Smooth muscle cell (in vitro differentiated cells): ENCODE measurements at regions not wholly inside any gene's neighbourhood (a gene's known extent, or its start where the extent isn't known, plus 50 kb on each side); places are given as distances from the start of the nearest gene placed in this dataset.

Experiments
- DNase-seq: peaks from one replicate; lab custom pipeline; 2025; ENCODE audit not compliant: unreplicated experiment; lab: John Stamatoyannopoulos, UW
- H2AFZ ChIP-seq: fragments of 200-600 bp; sonication (generic); 2 replicates; pipeline ENCODE4 v1.6.0; 2016; ENCODE audit warnings: antibody characterized with exemption, low read depth, mild to moderate bottlenecking
- H3F3A ChIP-seq: fragments of 200-600 bp; sonication (generic); 2 replicates; pipeline ENCODE4 v1.6.0; 2017; ENCODE audit warnings: antibody characterized with exemption, low read depth
- H3K27ac ChIP-seq: fragments of 200-600 bp; sonication (generic); 2 replicates; pipeline ENCODE4 v1.5.1; 2016; ENCODE audit warnings: low read depth, mild to moderate bottlenecking
- H3K27me3 ChIP-seq: fragments of 200-600 bp; sonication (generic); 2 replicates; pipeline ENCODE4 v1.6.1; 2016; ENCODE audit warnings: low read depth, mild to moderate bottlenecking
- H3K36me3 ChIP-seq: fragments of 200-600 bp; sonication (generic); 2 replicates; pipeline ENCODE4 v1.5.1; 2016; ENCODE audit warnings: low read depth
- H3K4me1 ChIP-seq: fragments of 200-600 bp; sonication (generic); 2 replicates; pipeline ENCODE4 v1.5.1; 2016; ENCODE audit warnings: low read depth
- H3K4me2 ChIP-seq: fragments of 200-600 bp; sonication (generic); 2 replicates; pipeline ENCODE4 v1.6.0; 2016; ENCODE audit warnings: mild to moderate bottlenecking
- H3K4me3 ChIP-seq: fragments of 200-600 bp; sonication (generic); 2 replicates; pipeline ENCODE4 v1.5.1; 2016; ENCODE audit warnings: mild to moderate bottlenecking
- H3K79me2 ChIP-seq: fragments of 200-600 bp; sonication (generic); 2 replicates; pipeline ENCODE4 v1.6.0; 2016; ENCODE audit warnings: low read depth, mild to moderate bottlenecking
- H3K9ac ChIP-seq: fragments of 200-600 bp; sonication (generic); 2 replicates; pipeline ENCODE4 v1.6.0; 2016; ENCODE audit warnings: low read depth
- H3K9me3 ChIP-seq: fragments of 200-600 bp; sonication (generic); replicated peaks from 2 replicates; pipeline ENCODE4 v1.5.1; 2016; ENCODE audit warnings: low read depth
- H4K20me1 ChIP-seq: fragments of 200-600 bp; sonication (generic); 2 replicates; pipeline ENCODE4 v1.6.0; 2016; ENCODE audit warnings: low read depth
- WGBS: methylation state at CpG from one replicate; pipeline ENCODE4 v1.1.7; 2016; ENCODE audit warnings: low lambda C conversion rate; 5-methylcytosine and 5-hydroxymethylcytosine counted together
- TF ChIP-seq, protein P1 (sequence below): fragments of 200-600 bp; sonication (generic); IDR thresholded peaks from 2 replicates; pipeline ENCODE4 v1.5.1; 2017; ENCODE audit warnings: borderline replicate concordance, mild to moderate bottlenecking, antibody characterized with exemption; ENCODE audit not compliant: insufficient read depth, poor library complexity, severe bottlenecking

DNA sequence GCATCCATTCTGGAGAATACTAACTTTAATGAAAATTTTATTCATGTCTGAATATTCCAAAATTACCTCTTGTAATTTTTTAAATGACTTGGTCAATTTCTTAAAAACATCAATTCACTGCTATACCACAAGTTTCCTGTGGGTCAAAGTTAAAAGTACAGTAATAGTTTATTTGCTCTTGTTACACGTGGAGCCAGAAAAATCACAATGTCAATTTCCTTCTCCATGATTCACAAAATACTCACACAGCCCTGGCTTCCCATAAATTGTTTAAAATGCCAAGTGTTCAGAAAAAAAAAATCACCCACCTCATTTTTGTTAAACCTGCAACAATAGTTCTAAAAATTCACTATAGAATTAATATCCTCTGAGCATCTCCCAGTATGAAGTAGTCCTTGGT, 139.5 kb upstream of the GRM3 start:
- H2AFZ ChIP-seq, result no peak overlapping the region
- no peak overlapping the region for H3K27ac ChIP-seq
- no peaks in the 10 kb centered on the region for H3K79me2 ChIP-seq
- no peaks in the 10 kb centered on the region for H3K27me3 ChIP-seq
- no peak overlapping the region for H3K4me2 ChIP-seq
- 71% methylated on average over 1 of the region's 1 CpG for WGBS
- H3K4me1 ChIP-seq, result no peaks in the 10 kb centered on the region
- no peak for DNase-seq
- H4K20me1 ChIP-seq, result no peaks in the 10 kb centered on the region
- H3K9ac ChIP-seq, result no peak overlapping the region
- no peaks in the 10 kb centered on the region for H3F3A ChIP-seq
- H3K4me3 ChIP-seq, result no peak overlapping the region
- TF ChIP-seq, protein P1, sequence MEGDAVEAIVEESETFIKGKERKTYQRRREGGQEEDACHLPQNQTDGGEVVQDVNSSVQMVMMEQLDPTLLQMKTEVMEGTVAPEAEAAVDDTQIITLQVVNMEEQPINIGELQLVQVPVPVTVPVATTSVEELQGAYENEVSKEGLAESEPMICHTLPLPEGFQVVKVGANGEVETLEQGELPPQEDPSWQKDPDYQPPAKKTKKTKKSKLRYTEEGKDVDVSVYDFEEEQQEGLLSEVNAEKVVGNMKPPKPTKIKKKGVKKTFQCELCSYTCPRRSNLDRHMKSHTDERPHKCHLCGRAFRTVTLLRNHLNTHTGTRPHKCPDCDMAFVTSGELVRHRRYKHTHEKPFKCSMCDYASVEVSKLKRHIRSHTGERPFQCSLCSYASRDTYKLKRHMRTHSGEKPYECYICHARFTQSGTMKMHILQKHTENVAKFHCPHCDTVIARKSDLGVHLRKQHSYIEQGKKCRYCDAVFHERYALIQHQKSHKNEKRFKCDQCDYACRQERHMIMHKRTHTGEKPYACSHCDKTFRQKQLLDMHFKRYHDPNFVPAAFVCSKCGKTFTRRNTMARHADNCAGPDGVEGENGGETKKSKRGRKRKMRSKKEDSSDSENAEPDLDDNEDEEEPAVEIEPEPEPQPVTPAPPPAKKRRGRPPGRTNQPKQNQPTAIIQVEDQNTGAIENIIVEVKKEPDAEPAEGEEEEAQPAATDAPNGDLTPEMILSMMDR, result no peak
- H3K36me3 ChIP-seq, result no peaks in the 10 kb centered on the region
- no peaks in the 10 kb centered on the region for H3K9me3 ChIP-seq

DNA sequence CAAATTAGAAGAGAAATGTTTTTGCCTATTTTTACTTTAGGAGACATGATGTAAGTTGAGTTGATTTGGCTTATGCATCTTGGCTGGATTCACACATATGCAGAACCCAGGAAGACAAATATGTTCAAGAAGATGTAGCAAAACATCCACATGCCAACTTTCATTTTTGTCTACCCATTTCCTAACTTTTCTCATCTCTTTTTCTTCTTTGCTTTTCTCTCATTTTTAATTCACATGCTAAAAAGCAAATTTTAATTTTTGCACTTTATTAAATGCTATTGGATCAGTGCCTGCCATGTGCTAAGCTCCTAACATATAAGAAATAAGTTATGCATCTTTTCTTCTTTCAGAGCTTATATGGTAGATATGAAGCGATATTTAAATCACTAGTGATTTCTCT, 143.7 kb upstream of the GRM3 start:
- H4K20me1 ChIP-seq, result no peaks in the 10 kb centered on the region
- no peak overlapping the region for H3K9ac ChIP-seq
- H3K4me2 ChIP-seq, result no peak overlapping the region
- H3K27me3 ChIP-seq, result no peaks in the 10 kb centered on the region
- no peaks in the 10 kb centered on the region for H3K9me3 ChIP-seq
- H3K4me1 ChIP-seq, result no peaks in the 10 kb centered on the region
- TF ChIP-seq, protein P1, result no peak
- no peaks in the 10 kb centered on the region for H3K36me3 ChIP-seq
- no peak for DNase-seq
- H3K4me3 ChIP-seq, result no peak overlapping the region
- no peaks in the 10 kb centered on the region for H3K79me2 ChIP-seq
- H2AFZ ChIP-seq, result no peak overlapping the region
- WGBS, result 80% methylated on average over 1 of the region's 1 CpG
- H3K27ac ChIP-seq, result no peak overlapping the region
- no peaks in the 10 kb centered on the region for H3F3A ChIP-seq

DNA sequence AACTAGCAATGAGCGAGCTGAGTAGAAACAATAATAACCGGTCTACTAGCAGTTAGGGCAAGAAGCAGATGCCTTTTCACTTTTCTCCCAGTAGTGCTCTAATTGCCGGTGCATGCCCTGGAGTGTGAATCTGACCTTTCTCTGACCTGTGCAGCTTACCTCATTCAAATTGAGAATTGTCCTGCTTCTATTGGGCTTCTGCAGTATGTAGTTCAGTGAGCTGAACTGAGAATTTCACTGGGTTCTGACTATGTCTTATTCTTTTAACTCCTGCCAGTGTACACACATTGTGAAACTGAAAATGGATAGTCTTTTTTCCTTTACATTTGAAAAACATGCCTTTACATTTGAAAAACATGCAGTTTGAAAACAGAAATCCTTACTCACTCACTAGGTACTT, 157.9 kb upstream of the GRM3 start:
- no peaks in the 10 kb centered on the region for H4K20me1 ChIP-seq
- H3K4me3 ChIP-seq, result no peak overlapping the region
- no peak overlapping the region for H2AFZ ChIP-seq
- no peak overlapping the region for H3K27ac ChIP-seq
- H3K9ac ChIP-seq, result no peak overlapping the region
- no peaks in the 10 kb centered on the region for H3K36me3 ChIP-seq
- no peaks in the 10 kb centered on the region for H3K27me3 ChIP-seq
- 83% methylated on average over 3 of the region's 3 CpGs for whole genome bisulfite sequencing
- DNase-seq, result no peak
- no peaks in the 10 kb centered on the region for H3F3A ChIP-seq
- no peak overlapping the region for H3K4me2 ChIP-seq
- no peaks in the 10 kb centered on the region for H3K79me2 ChIP-seq
- no peaks in the 10 kb centered on the region for H3K9me3 ChIP-seq
- H3K4me1 ChIP-seq, result peaks cover 4% of the 10 kb centered on the region
- TF ChIP-seq, protein P1, result no peak

DNA sequence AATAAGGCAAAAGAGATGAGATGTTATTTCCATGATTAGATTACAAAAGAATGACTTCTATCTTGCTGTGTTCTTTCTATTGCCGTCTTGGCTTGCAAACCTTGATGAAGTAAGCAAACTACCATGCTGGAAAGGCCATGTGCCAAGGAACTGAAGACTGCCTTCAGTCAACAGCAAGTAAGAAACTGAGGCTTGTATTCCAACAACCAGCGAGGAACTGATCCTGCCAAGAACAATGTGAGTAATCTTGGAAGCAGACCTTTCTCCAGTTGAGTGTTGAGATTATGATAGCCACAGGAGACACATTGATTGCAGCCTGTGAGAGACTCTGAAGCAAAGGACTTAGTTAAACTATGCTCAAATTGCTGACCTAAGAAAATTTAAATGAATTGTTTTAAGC, 164.6 kb upstream of the GRM3 start:
- H3F3A ChIP-seq, result no peaks in the 10 kb centered on the region
- H4K20me1 ChIP-seq, result no peaks in the 10 kb centered on the region
- H3K27ac ChIP-seq, result no peak overlapping the region
- no peaks in the 10 kb centered on the region for H3K4me1 ChIP-seq
- H3K27me3 ChIP-seq, result peaks cover 4% of the 10 kb centered on the region
- no peaks in the 10 kb centered on the region for H3K36me3 ChIP-seq
- no peak overlapping the region for H3K4me2 ChIP-seq
- no peaks in the 10 kb centered on the region for H3K79me2 ChIP-seq
- H3K9me3 ChIP-seq, result no peaks in the 10 kb centered on the region
- WGBS, result 92% methylated on average over 2 of the region's 2 CpGs
- TF ChIP-seq, protein P1, result no peak
- H2AFZ ChIP-seq, result no peak overlapping the region
- no peak for DNase-seq
- H3K9ac ChIP-seq, result no peak overlapping the region
- H3K4me3 ChIP-seq, result no peak overlapping the region
